ENCODE measurements at regions not wholly inside any gene's neighbourhood (a gene's known extent, or its start where the extent isn't known, plus 50 kb on each side); places are given as distances from the start of the nearest gene placed in this dataset.

DNA sequence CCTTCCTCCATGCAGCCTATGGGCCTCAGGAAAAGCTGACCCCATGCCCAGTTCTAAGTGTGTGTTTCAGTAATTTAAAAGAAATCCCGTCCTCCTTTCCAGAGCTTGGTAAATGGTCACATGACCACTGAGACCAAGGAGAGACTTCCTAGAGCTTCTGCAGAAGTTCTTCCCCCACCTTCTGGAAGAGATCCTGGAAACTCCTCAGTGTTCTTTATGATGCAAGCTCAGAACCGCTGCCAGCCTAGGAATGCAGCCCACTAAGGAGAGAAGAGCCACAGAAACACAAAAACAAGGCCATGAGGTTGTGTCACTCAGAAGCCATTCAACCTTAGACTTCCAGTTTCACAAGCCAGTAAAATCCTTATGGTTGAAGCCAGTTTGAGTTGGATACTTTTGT, 348.4 kb downstream of the TPBG start:
- DNase-seq (ENCODE audit: low read depth) = peak; percentile 66
- H3K4me3 ChIP-seq (ENCODE audit: low read depth, low read length) = no peak overlapping the region
- TF ChIP-seq, protein P1, sequence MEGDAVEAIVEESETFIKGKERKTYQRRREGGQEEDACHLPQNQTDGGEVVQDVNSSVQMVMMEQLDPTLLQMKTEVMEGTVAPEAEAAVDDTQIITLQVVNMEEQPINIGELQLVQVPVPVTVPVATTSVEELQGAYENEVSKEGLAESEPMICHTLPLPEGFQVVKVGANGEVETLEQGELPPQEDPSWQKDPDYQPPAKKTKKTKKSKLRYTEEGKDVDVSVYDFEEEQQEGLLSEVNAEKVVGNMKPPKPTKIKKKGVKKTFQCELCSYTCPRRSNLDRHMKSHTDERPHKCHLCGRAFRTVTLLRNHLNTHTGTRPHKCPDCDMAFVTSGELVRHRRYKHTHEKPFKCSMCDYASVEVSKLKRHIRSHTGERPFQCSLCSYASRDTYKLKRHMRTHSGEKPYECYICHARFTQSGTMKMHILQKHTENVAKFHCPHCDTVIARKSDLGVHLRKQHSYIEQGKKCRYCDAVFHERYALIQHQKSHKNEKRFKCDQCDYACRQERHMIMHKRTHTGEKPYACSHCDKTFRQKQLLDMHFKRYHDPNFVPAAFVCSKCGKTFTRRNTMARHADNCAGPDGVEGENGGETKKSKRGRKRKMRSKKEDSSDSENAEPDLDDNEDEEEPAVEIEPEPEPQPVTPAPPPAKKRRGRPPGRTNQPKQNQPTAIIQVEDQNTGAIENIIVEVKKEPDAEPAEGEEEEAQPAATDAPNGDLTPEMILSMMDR (IDR thresholded peaks at IDR 0.05; ENCODE audit: insufficient read depth, low read length) = no peak

DNA sequence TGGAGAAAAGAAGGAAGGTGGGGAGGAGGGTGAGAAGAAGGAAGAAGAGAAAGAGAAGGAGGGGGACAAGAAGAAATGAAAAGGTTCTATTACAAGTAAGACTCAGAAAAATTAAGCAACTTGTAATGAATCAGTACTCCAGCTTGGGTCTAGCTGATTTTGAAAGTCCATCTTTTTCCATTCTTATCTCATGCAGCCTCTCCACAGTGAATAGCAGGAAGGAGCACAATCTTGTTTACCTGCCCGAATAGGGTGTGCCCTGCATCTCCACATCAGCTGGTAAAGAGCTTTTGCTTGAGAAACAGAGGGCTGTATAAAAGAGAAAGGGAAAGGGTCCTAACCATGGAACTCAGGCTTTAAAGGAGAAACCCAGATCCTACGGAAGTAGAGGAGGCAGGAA, 348.8 kb downstream of the TPBG start:
- DNase-seq (ENCODE audit: low read depth) = peak; percentile 12
- TF ChIP-seq, protein P1 (IDR thresholded peaks at IDR 0.05; ENCODE audit: insufficient read depth, low read length) = no peak
- H3K4me3 ChIP-seq (ENCODE audit: low read depth, low read length) = no peak overlapping the region

DNA sequence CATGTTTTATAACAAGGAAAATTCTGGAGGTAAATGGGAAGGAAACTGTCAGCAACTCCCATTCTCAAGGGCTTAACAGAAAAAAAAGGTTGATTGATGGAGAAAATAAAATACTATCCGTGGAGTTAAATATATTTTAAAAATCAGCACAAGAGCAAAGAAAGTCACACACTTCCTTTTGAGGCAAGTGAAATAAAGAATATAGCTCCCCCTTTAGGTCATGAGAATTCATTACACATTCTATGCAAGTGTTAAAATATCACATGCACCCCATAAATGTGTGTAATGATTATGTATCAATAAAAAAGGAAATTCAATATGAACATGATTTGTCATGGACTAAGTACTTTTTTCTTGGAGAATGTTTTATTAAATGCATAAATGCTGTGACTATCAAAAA, 349.2 kb downstream of the TPBG start:
- TF ChIP-seq, protein P1 (IDR thresholded peaks at IDR 0.05; ENCODE audit: insufficient read depth, low read length) = peak; percentile 25
- peak; percentile 8 for DNase-seq (ENCODE audit: low read depth)

DNA sequence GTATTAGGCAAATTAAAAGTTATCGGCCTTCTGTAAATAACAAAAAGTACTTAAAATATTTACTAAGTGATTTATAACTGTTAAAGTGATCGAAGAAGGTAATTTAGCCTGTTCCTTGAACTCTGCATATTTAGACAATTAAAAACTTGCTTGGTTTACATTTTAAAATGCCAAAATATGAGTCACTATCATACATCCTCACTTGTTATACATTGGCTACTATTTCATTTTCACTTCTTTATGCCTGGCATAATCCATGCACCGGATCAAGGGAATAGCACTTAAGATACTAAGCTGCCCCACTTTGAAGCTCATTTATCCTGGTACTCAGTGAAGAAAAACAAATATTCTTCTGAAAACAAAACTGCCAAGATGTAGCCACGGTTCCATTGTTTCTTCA, 344.6 kb downstream of the UBE3D start:
- DNase-seq (ENCODE audit: low read depth) = no peak
- no peak overlapping the region for H3K4me3 ChIP-seq (ENCODE audit: low read depth, low read length)
- TF ChIP-seq, protein P1 (IDR thresholded peaks at IDR 0.05; ENCODE audit: insufficient read depth, low read length) = no peak

More for the DNA sequence above, 349.2 kb downstream of the TPBG start:
- H3K4me3 ChIP-seq (ENCODE audit: low read depth, low read length) = no peak overlapping the region

DNA sequence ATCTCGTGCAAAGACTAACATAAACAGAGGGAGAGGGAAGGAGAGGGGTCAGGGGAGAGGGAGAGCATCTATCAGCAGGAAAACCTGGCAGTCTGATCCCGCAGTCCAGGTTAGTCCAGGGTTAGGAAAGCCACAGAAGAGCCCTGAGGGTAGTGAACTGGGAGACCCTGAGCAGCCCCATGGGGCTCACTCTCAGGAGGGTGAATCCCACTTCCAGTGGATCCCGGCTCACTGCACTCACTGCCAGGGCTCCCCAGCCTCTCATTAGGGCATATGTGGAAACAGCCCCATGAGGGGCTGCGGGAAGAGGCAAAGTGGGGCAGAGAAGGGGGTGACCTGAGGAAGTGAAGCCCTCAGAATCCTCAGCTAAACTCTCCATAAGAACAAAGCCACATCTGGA, 329.9 kb downstream of the UBE3D start:
- no peak for DNase-seq (ENCODE audit: low read depth)
- TF ChIP-seq, protein P1 (IDR thresholded peaks at IDR 0.05; ENCODE audit: insufficient read depth, low read length) = no peak

DNA sequence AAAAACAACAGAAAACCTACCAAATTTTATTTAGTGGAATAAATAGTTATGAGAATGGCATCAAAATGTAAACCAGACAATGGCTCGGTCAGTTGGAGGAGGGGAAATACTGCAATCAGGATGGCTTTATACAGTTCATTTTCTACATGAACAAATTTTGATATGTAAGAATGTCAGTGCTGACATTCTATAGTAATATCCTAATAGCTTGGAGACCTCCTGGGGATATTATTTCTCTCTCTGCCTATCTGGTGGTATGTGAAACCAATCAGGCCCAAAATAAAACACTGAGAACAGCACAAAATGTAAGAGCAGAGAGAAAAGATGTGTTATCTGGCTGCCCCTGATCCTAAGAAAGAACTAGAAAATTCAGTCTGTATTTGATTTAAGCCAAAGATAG, 327.7 kb downstream of the UBE3D start:
- no peak overlapping the region for H3K4me3 ChIP-seq (ENCODE audit: low read depth, low read length)
- TF ChIP-seq, protein P1 (IDR thresholded peaks at IDR 0.05; ENCODE audit: insufficient read depth, low read length) = no peak
- no peak for DNase-seq (ENCODE audit: low read depth)

More for the DNA sequence above, 329.9 kb downstream of the UBE3D start:
- H3K4me3 ChIP-seq (ENCODE audit: low read depth, low read length) = no peak overlapping the region

DNA sequence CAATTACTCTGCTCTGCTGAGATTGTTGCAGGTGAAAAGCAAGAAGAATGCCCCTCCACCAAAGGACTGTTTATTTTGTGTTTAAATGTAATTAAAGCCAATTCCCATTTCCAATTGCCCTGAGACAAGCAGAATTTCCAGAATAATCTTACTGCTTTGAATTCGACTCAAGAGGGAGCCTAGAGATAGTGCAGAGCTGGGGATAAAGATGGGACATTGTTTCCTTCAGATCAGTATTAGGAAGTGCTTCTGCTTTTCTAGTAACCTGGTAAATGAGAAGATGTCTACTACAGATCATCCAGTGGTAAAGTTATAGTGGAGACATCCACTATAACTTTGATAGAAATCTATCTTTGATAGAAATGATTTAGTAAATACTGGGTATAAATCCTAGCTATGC, 326.9 kb downstream of the UBE3D start:
- H3K4me3 ChIP-seq (ENCODE audit: low read depth, low read length) = no peak overlapping the region
- no peak for DNase-seq (ENCODE audit: low read depth)
- TF ChIP-seq, protein P1 (IDR thresholded peaks at IDR 0.05; ENCODE audit: insufficient read depth, low read length) = no peak
